DMS153 (cell line): ENCODE measurements at regions not wholly inside any gene's neighbourhood (a gene's known extent, or its start where the extent isn't known, plus 50 kb on each side); places are given as distances from the start of the nearest gene placed in this dataset.
A peak's percentile ranks its signal among the peaks of the same experiment; 100 is the strongest.
"Not testable (repeated sequence)": the region's sequence is repeated elsewhere in the genome, so short reads cannot be mapped to it uniquely, and the experiment has no call there.

ENCODE experiments used
- DNase-seq: peaks from one replicate; lab custom pipeline; 2025; lab: John Stamatoyannopoulos, UW

- DNase-seq = no peak
These were observed 211.4 kb downstream of the DEPDC1B start for GRCh38 chr5:60488466-60489130.

GRCh38 chr5:60487885-60488442, 212.0 kb downstream of the DEPDC1B start:
- DNase-seq = peak; percentile 8

- peak; percentile 15 for DNase-seq
These were observed 212.5 kb downstream of the DEPDC1B start for GRCh38 chr5:60487476-60487875.

- DNase-seq = no peak
These were observed 214.6 kb downstream of the DEPDC1B start for GRCh38 chr5:60485361-60485760.

- DNase-seq = no peak
These were observed 216.9 kb downstream of the DEPDC1B start for GRCh38 chr5:60483050-60483449.

- DNase-seq = no peak
These were observed 217.7 kb downstream of the DEPDC1B start for GRCh38 chr5:60482301-60482700.

- no peak for DNase-seq
These were observed 220.4 kb downstream of the DEPDC1B start for GRCh38 chr5:60479542-60479941.

- DNase-seq = no peak
These were observed 222.1 kb downstream of the DEPDC1B start for GRCh38 chr5:60477849-60478248.

GRCh38 chr5:60473654-60474053, 226.3 kb downstream of the DEPDC1B start:
- DNase-seq = no peak

GRCh38 chr5:60473027-60473426, 226.9 kb downstream of the DEPDC1B start:
- not testable (repeated sequence) for DNase-seq

GRCh38 chr5:60470881-60471280, 229.1 kb downstream of the DEPDC1B start:
- no peak for DNase-seq

GRCh38 chr5:60469286-60469685, 230.7 kb downstream of the DEPDC1B start:
- DNase-seq = no peak

- DNase-seq = no peak
These were observed 236.6 kb downstream of the DEPDC1B start for GRCh38 chr5:60463179-60463868.

GRCh38 chr5:60458666-60459065, 241.3 kb downstream of the DEPDC1B start:
- no peak for DNase-seq

GRCh38 chr5:60457233-60457632, 242.7 kb downstream of the DEPDC1B start:
- DNase-seq = no peak

- no peak for DNase-seq
These were observed 244.4 kb downstream of the DEPDC1B start for GRCh38 chr5:60455589-60455988.

GRCh38 chr5:60454277-60454676, 245.7 kb downstream of the DEPDC1B start:
- not testable (repeated sequence) for DNase-seq

GRCh38 chr5:60453186-60453976, 246.6 kb downstream of the DEPDC1B start:
- DNase-seq = no peak

GRCh38 chr5:60448600-60448999, 251.4 kb downstream of the DEPDC1B start:
- DNase-seq = no peak

- DNase-seq = no peak
These were observed 252.5 kb downstream of the DEPDC1B start for GRCh38 chr5:60447488-60447920.

GRCh38 chr5:60446917-60447316, 253.0 kb downstream of the DEPDC1B start:
- DNase-seq = no peak

GRCh38 chr5:60445921-60446320, 254.0 kb downstream of the DEPDC1B start:
- no peak for DNase-seq

GRCh38 chr5:60445427-60445826, 254.5 kb downstream of the DEPDC1B start:
- DNase-seq = no peak
